GM12878 (cell line): ENCODE measurements at regions not wholly inside any gene's neighbourhood (a gene's known extent, or its start where the extent isn't known, plus 50 kb on each side); places are given as distances from the start of the nearest gene placed in this dataset.

Source experiments
- ATAC-seq: fragments of 200-7000 bp; cut with Tn5 transposase; 3 replicates; pipeline ENCODE4 v1.9.1; 2020; ENCODE audit warnings: mild to moderate bottlenecking, moderate library complexity
- BruUV-seq: library from RNA; stranded (reverse); fragments of 400-500 nt; replicated peaks from 2 replicates; lab custom pipeline; 2021; lab: Mats Ljungman, UMichigan
- CTCF ChIA-PET: fragments of 300-600 bp; sonication (Branson Sonifier 250); formaldehyde crosslinking; extraction: SDS; loops from one replicate; lab custom pipeline; 2021; ENCODE audit warnings: inconsistent platforms; lab: Yijun Ruan, JAX
- POLR2A ChIA-PET: fragments of 350-600 bp; formaldehyde crosslinking; extraction: SDS; loops from one replicate; lab custom pipeline; 2021; ENCODE audit warnings: inconsistent platforms; lab: Charles Lee
- RAD21 ChIA-PET: fragments of 300-600 bp; sonication (Branson Sonifier 250); formaldehyde crosslinking; loops from one replicate; lab custom pipeline; 2023; ENCODE audit warnings: antibody characterized with exemption; ENCODE audit not compliant: unreplicated experiment; lab: Charles Lee
- SMC1A ChIA-PET: fragments of 300-600 bp; sonication (Branson Sonifier 250); formaldehyde crosslinking; loops from one replicate; lab custom pipeline; 2023; ENCODE audit not compliant: unreplicated experiment, uncharacterized antibody; lab: Charles Lee
- DNase-seq: peaks from one replicate; pipeline ENCODE4 v3.0.0-alpha.2; 2011; ENCODE audit warnings: low read depth, low spot score
- FAIRE-seq: peaks from 3 replicates; lab custom pipeline; 2011; peaks lifted over from hg19 to GRCh38; lab: Jason Lieb, UNC
- H2AFZ ChIP-seq: 2 replicates; pipeline ENCODE4 v1.6.0; 2011; ENCODE audit warnings: low read depth, low read length, control low read depth; ENCODE audit not compliant: control insufficient read depth
- H3K27ac ChIP-seq: 2 replicates; pipeline ENCODE4 v1.5.1; 2011; ENCODE audit warnings: control low read depth; ENCODE audit not compliant: control insufficient read depth, insufficient read depth
- H3K27me3 ChIP-seq, 2 experiments: replicated peaks in 1 of 2; 2 replicates each; pipeline versions ENCODE4 v1.6.0 to v1.6.1; 2011; ENCODE audit warnings: low read length in 1 of 2; ENCODE audit not compliant: control insufficient read depth in 2 of 2, insufficient read depth in 2 of 2
- H3K36me3 ChIP-seq, 2 experiments: 2 replicates each; pipeline ENCODE4 v1.5.1; 2011; ENCODE audit warnings: low read length in 1 of 2; ENCODE audit not compliant: control insufficient read depth in 2 of 2, insufficient read depth in 2 of 2
- H3K4me1 ChIP-seq: 2 replicates; pipeline ENCODE4 v1.6.1; 2011; ENCODE audit warnings: mild to moderate bottlenecking, low read length, moderate library complexity, mixed read lengths; ENCODE audit not compliant: control insufficient read depth, insufficient read depth
- H3K4me2 ChIP-seq: 2 replicates; pipeline ENCODE4 v1.6.0; 2011; ENCODE audit warnings: control low read depth; ENCODE audit not compliant: control insufficient read depth, insufficient read depth
- H3K4me3 ChIP-seq: fragments of 200-600 bp; sonication (generic); 2 replicates; pipeline ENCODE4 v1.5.1; 2016
- H3K79me2 ChIP-seq: 2 replicates; pipeline ENCODE4 v1.6.0; 2011; ENCODE audit warnings: low read length; ENCODE audit not compliant: control insufficient read depth, insufficient read depth
- H3K9ac ChIP-seq: 2 replicates; pipeline ENCODE4 v1.8.0; 2011; ENCODE audit warnings: low read length, control low read depth, mixed read lengths; ENCODE audit not compliant: control insufficient read depth, insufficient read depth
- H3K9me3 ChIP-seq: replicated peaks from 3 replicates; pipeline ENCODE4 v1.5.1; 2011; ENCODE audit warnings: mild to moderate bottlenecking, low read length; ENCODE audit not compliant: control insufficient read depth, insufficient read depth
- H4K20me1 ChIP-seq: 2 replicates; pipeline ENCODE4 v1.6.0; 2011; ENCODE audit not compliant: control insufficient read depth, insufficient read depth
- BCL11A ChIP-seq: IDR thresholded peaks from 2 replicates; pipeline ENCODE4 v1.6.1; 2011; ENCODE audit warnings: low read depth, low read length
- BRCA1 ChIP-seq: IDR thresholded peaks from 2 replicates; pipeline ENCODE4 v1.6.1; 2011; ENCODE audit warnings: low read depth, low read length, improper control_type of control experiment
- CHD1 ChIP-seq: IDR thresholded peaks from 2 replicates; pipeline ENCODE4 v1.6.1; 2012; ENCODE audit warnings: low read depth, low read length, improper control_type of control experiment
- FOS ChIP-seq: IDR thresholded peaks from 3 replicates; pipeline ENCODE4 v1.6.1; 2011; ENCODE audit warnings: borderline replicate concordance; ENCODE audit not compliant: insufficient read length; ENCODE audit errors: extremely low read depth
- IKZF1 ChIP-seq: fragments of 450-650 bp; conservative IDR thresholded peaks from 2 replicates; pipeline ENCODE4 v1.6.1; 2017; ENCODE audit warnings: antibody characterized with exemption, mild to moderate bottlenecking
- KDM1A ChIP-seq: fragments of 200-600 bp; sonication (generic); IDR thresholded peaks from 2 replicates; pipeline ENCODE4 v1.6.1; 2016; ENCODE audit warnings: borderline replicate concordance
- MEF2B ChIP-seq: fragments of 450-650 bp; IDR thresholded peaks from 2 replicates; pipeline ENCODE4 v1.6.1; 2018; ENCODE audit warnings: mild to moderate bottlenecking, moderate library complexity; ENCODE audit not compliant: partially characterized antibody, poor library complexity, severe bottlenecking
- MYC ChIP-seq: IDR thresholded peaks from 2 replicates; pipeline ENCODE4 v1.6.1; 2011; ENCODE audit warnings: mild to moderate bottlenecking, low read length, moderate library complexity, inconsistent platforms; ENCODE audit not compliant: insufficient read depth, insufficient replicate concordance, insufficient read length, severe bottlenecking
- NFYB ChIP-seq: IDR thresholded peaks from 2 replicates; pipeline ENCODE4 v1.6.1; 2011; ENCODE audit warnings: low read depth, mild to moderate bottlenecking, low read length, improper control_type of control experiment, moderate library complexity; ENCODE audit not compliant: insufficient read depth
- NR2C2 ChIP-seq: IDR thresholded peaks from 2 replicates; pipeline ENCODE4 v1.6.1; 2011; ENCODE audit warnings: borderline replicate concordance, low read depth; ENCODE audit not compliant: control insufficient read depth, insufficient read length
- POLR2AphosphoS2 ChIP-seq: IDR thresholded peaks from 2 replicates; pipeline ENCODE4 v1.6.1; 2011; ENCODE audit warnings: low read depth, mild to moderate bottlenecking, low read length, improper control_type of control experiment, moderate library complexity
- POU2F2 ChIP-seq: IDR thresholded peaks from 3 replicates; pipeline ENCODE4 v1.6.1; 2011; ENCODE audit warnings: low read depth, mild to moderate bottlenecking, low read length, borderline replicate concordance
- SUPT20H ChIP-seq: IDR thresholded peaks from 2 replicates; pipeline ENCODE4 v1.6.1; 2011; ENCODE audit warnings: low read depth, mild to moderate bottlenecking, low read length, moderate library complexity, borderline replicate concordance; ENCODE audit not compliant: control insufficient read depth
- TAF1 ChIP-seq: IDR thresholded peaks from 2 replicates; pipeline ENCODE4 v1.6.1; 2011; ENCODE audit warnings: mild to moderate bottlenecking, low read depth, low read length, borderline replicate concordance
- TCF3 ChIP-seq: IDR thresholded peaks from 2 replicates; pipeline ENCODE4 v1.6.1; 2012; ENCODE audit warnings: low read depth, mild to moderate bottlenecking, low read length, borderline replicate concordance; ENCODE audit not compliant: insufficient read depth
- USF2 ChIP-seq: IDR thresholded peaks from 2 replicates; pipeline ENCODE4 v1.6.1; 2011; ENCODE audit warnings: low read depth, low read length, improper control_type of control experiment, borderline replicate concordance
- ZBED1 ChIP-seq: IDR thresholded peaks from 2 replicates; pipeline ENCODE4 v1.6.1; 2016; ENCODE audit warnings: borderline replicate concordance
- ZBTB4 ChIP-seq: fragments of 450-650 bp; formaldehyde crosslinking; IDR thresholded peaks from 2 replicates; pipeline ENCODE4 v1.4.0; 2022; ENCODE audit warnings: mild to moderate bottlenecking, moderate library complexity
- ZNF217 ChIP-seq: fragments of 450-650 bp; IDR thresholded peaks from 2 replicates; pipeline ENCODE4 v1.6.1; 2017; ENCODE audit warnings: antibody characterized with exemption, mild to moderate bottlenecking
- ZNF274 ChIP-seq: IDR thresholded peaks from one replicate; pipeline ENCODE4 v1.8.0; 2011; ENCODE audit not compliant: insufficient read length, insufficient read depth
- ZNF622 ChIP-seq: fragments of 450-650 bp; IDR thresholded peaks from 2 replicates; pipeline ENCODE4 v1.6.1; 2017; ENCODE audit warnings: mild to moderate bottlenecking, inconsistent platforms
- WGBS: methylation state at CpG from one replicate; pipeline ENCODE4 v1.1.6; 2016; ENCODE audit warnings: low lambda C conversion rate; ENCODE audit not compliant: insufficient replicate concordance, insufficient coverage; ENCODE audit errors: missing lambda C conversion rate; 5-methylcytosine and 5-hydroxymethylcytosine counted together
- in situ Hi-C: fragments of 300-500 bp; cut with MboI; formaldehyde crosslinking; loops from 9 replicates; pipeline ENCODE4 v1.14.3; 2018; ENCODE audit warnings: mixed read lengths
- intact Hi-C: fragments of 100-400 bp; cut with micrococcal nuclease; formaldehyde crosslinking; loops from one replicate; pipeline ENCODE4 v1.14.2; 2022; ENCODE audit not compliant: unreplicated experiment

- in situ Hi-C loops, result no loop called here
- Histone ChIP-seq H3K9me3 (no peaks in the 10 kb centered on the region; the same call in 1 of the 3 replicates), H3K36me3 (no peaks in the 10 kb centered on the region), H2AFZ (no peak overlapping the region), H3K4me3 (no peak overlapping the region), H4K20me1 (no peaks in the 10 kb centered on the region), H3K4me2 (0 out of 2 replicates have a peak overlapping the region, but pooled peaks have one; percentile 25), H3K4me1 (no peaks in the 10 kb centered on the region), H3K9ac (no peak overlapping the region), H3K27me3 (no peaks in the 10 kb centered on the region), H3K79me2 (no peaks in the 10 kb centered on the region), H3K27ac (no peak overlapping the region)
- 0% methylated on average over 1 of the region's 1 CpG for WGBS
- ChIA-PET SMC1A (no interaction called here), POLR2A (no interaction called here), CTCF (no interaction called here), RAD21 (no interaction called here)
- ATAC-seq (no peak), DNase-seq (peak; percentile 4), FAIRE-seq (no peak)
- intact Hi-C loops, result no loop called here
- no TSS peak for BruUV-seq
- no peak for TF ChIP-seq CHD1
- no peak for TF ChIP-seq TAF1
- TF ChIP-seq IKZF1, result no peak
- no peak for TF ChIP-seq POU2F2
- no peak for TF ChIP-seq ZNF622
- no peak for TF ChIP-seq NR2C2
- TF ChIP-seq FOS, result no peak
- no peak for TF ChIP-seq MYC
- TF ChIP-seq BCL11A, result 0 out of 2 replicates have a peak, but pooled peaks have one; percentile 31
- TF ChIP-seq BRCA1, result no peak
- TF ChIP-seq TCF3, result no peak
- TF ChIP-seq ZNF274, result no peak
- TF ChIP-seq USF2, result no peak
- TF ChIP-seq KDM1A, result no peak
- no peak for TF ChIP-seq SUPT20H
- TF ChIP-seq ZBTB4 (CRISPR knock-in tag), result no peak
- no peak for TF ChIP-seq NFYB
- no peak for TF ChIP-seq POLR2AphosphoS2
- TF ChIP-seq ZNF217, result no peak
- TF ChIP-seq ZBED1, result no peak
- TF ChIP-seq MEF2B, result no peak
Observed at GRCh38 chr4:144316869-144317268, 176.4 kb upstream of the GYPA start.
